K562 (cell line): ENCODE measurements at regions not wholly inside any gene's neighbourhood (a gene's known extent, or its start where the extent isn't known, plus 50 kb on each side); places are given as distances from the start of the nearest gene placed in this dataset.

Experiments
- ATAC-seq: fragments of 200-7000 bp; cut with Tn5 transposase; 3 replicates; pipeline ENCODE4 v1.9.1; 2020; ENCODE audit warnings: moderate library complexity
- BruUV-seq: library from RNA; stranded (reverse); fragments of 400-500 nt; replicated peaks from 2 replicates; lab custom pipeline; 2021; lab: Mats Ljungman, UMichigan
- CTCF ChIA-PET: fragments of 300-600 bp; formaldehyde crosslinking; extraction: SDS; loops from one replicate; lab custom pipeline; 2021; ENCODE audit warnings: low intra/inter-chr PET ratio; lab: Yijun Ruan, JAX
- POLR2A ChIA-PET: fragments of 300-600, 350-650 bp; sonication (Branson Sonifier 250); formaldehyde crosslinking; extraction: SDS; loops from one replicate; lab custom pipeline; 2021; ENCODE audit warnings: antibody characterized with exemption, inconsistent platforms; lab: Yijun Ruan, JAX
- DNase-seq, 4 experiments: peaks; one replicate each; pipeline versions ENCODE4 v3.0.0 to v3.0.0-alpha.2; 2011 to 2018; ENCODE audit warnings: low spot score in 3 of 4, mixed read lengths in 3 of 4; ENCODE audit errors: extremely low read depth in 1 of 4
- FAIRE-seq: peaks from 2 replicates; lab custom pipeline; 2011; peaks lifted over from hg19 to GRCh38; lab: Jason Lieb, UNC
- H2AFZ ChIP-seq: 2 replicates; pipeline ENCODE4 v1.6.0; 2011; ENCODE audit warnings: low read depth, low read length, control low read depth, inconsistent platforms
- H3K27ac ChIP-seq: fragments of 200-600 bp; 3 replicates; pipeline ENCODE4 v1.8.0; 2011; ENCODE audit warnings: low read depth, mild to moderate bottlenecking, control low read depth, inconsistent platforms, low read length, moderate library complexity, mixed read lengths; ENCODE audit errors: extremely low read depth
- H3K27me3 ChIP-seq, 2 experiments: fragments of 300-600 bp in 1 of 2; 2 replicates in 1 of 2; 3 replicates in 1 of 2; pipeline versions ENCODE4 v1.6.0 to v1.8.0; 2011; ENCODE audit warnings: inconsistent platforms in 2 of 2, low read length in 2 of 2, mild to moderate bottlenecking in 1 of 2, mixed read lengths in 1 of 2, moderate library complexity in 1 of 2; ENCODE audit not compliant: control insufficient read depth in 2 of 2, insufficient read depth in 2 of 2
- H3K36me3 ChIP-seq: fragments of 300-600 bp; 3 replicates; pipeline ENCODE4 v1.8.0; 2011; ENCODE audit warnings: mild to moderate bottlenecking, low read length, inconsistent platforms; ENCODE audit not compliant: control insufficient read depth, insufficient read depth
- H3K4me1 ChIP-seq, 2 experiments: fragments of 200-600 bp in 1 of 2; replicated peaks in 1 of 2; 2 replicates in 1 of 2; 3 replicates in 1 of 2; pipeline versions ENCODE4 v1.5.1 to v1.8.0; 2011; ENCODE audit warnings: inconsistent platforms in 2 of 2, low read length in 2 of 2, mild to moderate bottlenecking in 1 of 2, mixed read lengths in 1 of 2, moderate library complexity in 1 of 2; ENCODE audit not compliant: control insufficient read depth in 2 of 2, insufficient read depth in 2 of 2
- H3K4me2 ChIP-seq: 2 replicates; pipeline ENCODE4 v1.6.1; 2011; ENCODE audit warnings: low read length, control low read depth, inconsistent platforms, mixed read lengths; ENCODE audit not compliant: insufficient read depth
- H3K4me3 ChIP-seq: fragments of 200-600 bp; sonication (generic), shearing (Covaris generic); 2 replicates; pipeline ENCODE4 v1.5.1; 2016; ENCODE audit warnings: control low read depth, inconsistent platforms
- H3K79me2 ChIP-seq: fragments of 200-600 bp; 3 replicates; pipeline ENCODE4 v1.8.0; 2011; ENCODE audit warnings: low read length, inconsistent platforms; ENCODE audit not compliant: control insufficient read depth, insufficient read depth
- H3K9ac ChIP-seq, 2 experiments: 2 replicates each; pipeline versions ENCODE4 v1.6.0 to v1.6.1; 2011; ENCODE audit warnings: low read depth in 2 of 2, low read length in 2 of 2, control low read depth in 1 of 2, inconsistent platforms in 1 of 2, mild to moderate bottlenecking in 1 of 2, mixed read lengths in 1 of 2; ENCODE audit not compliant: insufficient read depth in 1 of 2
- H3K9me1 ChIP-seq: one replicate; pipeline ENCODE4 v1.6.0; 2011; ENCODE audit warnings: inconsistent platforms, mild to moderate bottlenecking, low read length, moderate library complexity; ENCODE audit not compliant: control insufficient read depth, insufficient read depth
- H3K9me3 ChIP-seq: replicated peaks from 2 replicates; pipeline ENCODE4 v1.5.1; 2011; ENCODE audit warnings: low read depth, low read length, inconsistent platforms; ENCODE audit not compliant: control insufficient read depth, insufficient read depth
- H4K20me1 ChIP-seq: replicated peaks from 2 replicates; pipeline ENCODE4 v1.6.1; 2011; ENCODE audit warnings: low read length, inconsistent platforms, mixed read lengths; ENCODE audit not compliant: control insufficient read depth, insufficient read depth
- ARID4B ChIP-seq: sonication (generic); formaldehyde crosslinking; IDR thresholded peaks from 2 replicates; pipeline ENCODE4 v1.8.0; 2022; ENCODE audit warnings: mild to moderate bottlenecking, missing genetic modification reagents
- HNRNPK ChIP-seq: fragments of 200-400 bp; formaldehyde crosslinking; IDR thresholded peaks from one replicate; pipeline ENCODE4 v1.6.1; 2018; ENCODE audit warnings: mild to moderate bottlenecking, low read depth, low read length; ENCODE audit not compliant: poor library complexity, severe bottlenecking
- JUND ChIP-seq, 2 experiments: IDR thresholded peaks; 2 replicates in 1 of 2; 3 replicates in 1 of 2; pipeline ENCODE4 v1.6.1; 2011; ENCODE audit warnings: borderline replicate concordance in 2 of 2, low read depth in 2 of 2, low read length in 2 of 2, improper control_type of control experiment in 1 of 2, missing biosample characterization in 1 of 2, missing genetic modification characterization in 1 of 2, missing genetic modification reagents in 1 of 2
- LCOR ChIP-seq: sonication (generic); formaldehyde crosslinking; IDR thresholded peaks from 2 replicates; pipeline ENCODE4 v1.8.0; 2022; ENCODE audit warnings: mild to moderate bottlenecking, missing genetic modification reagents
- MLX ChIP-seq, 2 experiments: fragments of 450-650 bp in 1 of 2; sonication (generic) in 1 of 2; formaldehyde crosslinking; conservative IDR thresholded peaks; 2 replicates each; pipeline versions ENCODE4 v1.4.0 to v1.8.1; 2020 to 2022; ENCODE audit warnings: mild to moderate bottlenecking in 1 of 2, missing genetic modification reagents in 1 of 2
- NCOR1 ChIP-seq: fragments of 450-650 bp; IDR thresholded peaks from 2 replicates; pipeline ENCODE4 v1.6.1; 2016; ENCODE audit warnings: mild to moderate bottlenecking, moderate library complexity
- PHF8 ChIP-seq: fragments of 200-600 bp; sonication (generic); IDR thresholded peaks from 2 replicates; pipeline ENCODE4 v1.6.1; 2012; ENCODE audit warnings: mixed run types, mild to moderate bottlenecking, inconsistent platforms, low read length, moderate library complexity, borderline replicate concordance
- POLR2AphosphoS5 ChIP-seq: IDR thresholded peaks from 2 replicates; pipeline ENCODE4 v1.6.1; 2011; ENCODE audit warnings: mild to moderate bottlenecking, low read depth, low read length, moderate library complexity; ENCODE audit not compliant: control insufficient read depth, insufficient read depth
- TFAP4 ChIP-seq: sonication (generic); formaldehyde crosslinking; IDR thresholded peaks from 2 replicates; pipeline ENCODE4 v1.8.0; 2022; ENCODE audit warnings: missing genetic modification reagents, mild to moderate bottlenecking, moderate library complexity, borderline replicate concordance
- ZBED1 ChIP-seq: IDR thresholded peaks from 2 replicates; pipeline ENCODE4 v1.6.1; 2014
- ZNF124 ChIP-seq: sonication (generic); formaldehyde crosslinking; IDR thresholded peaks from 2 replicates; pipeline ENCODE4 v1.8.1; 2022; ENCODE audit warnings: missing genetic modification reagents
- WGBS: fragments of 100-300 bp; shearing (Covaris generic); methylation state at CpG from one replicate; pipeline ENCODE4 v1.1.6; 2016; ENCODE audit warnings: low coverage, mixed read lengths; ENCODE audit not compliant: insufficient coverage; ENCODE audit errors: missing lambda C conversion rate; 5-methylcytosine and 5-hydroxymethylcytosine counted together
- in situ Hi-C: fragments of 300-500 bp; cut with MboI; formaldehyde crosslinking; loops from 4 replicates; pipeline ENCODE4 v1.15.0; 2018; ENCODE audit warnings: inconsistent platforms, mixed read lengths
- intact Hi-C: fragments of 100-400 bp; cut with micrococcal nuclease; formaldehyde crosslinking; loops from 2 replicates; pipeline ENCODE4 v1.14.2; 2022

GRCh38 chr6:145313041-145313855, 422.1 kb downstream of the EPM2A start (continued):
- TF ChIP-seq LCOR (CRISPR knock-in tag): no peak
- TF ChIP-seq JUND (IDR thresholded peaks at IDR 0.05; ENCODE audit: borderline replicate concordance, low read depth, low read length): no peak
- no peak for TF ChIP-seq JUND (tag; IDR thresholded peaks at IDR 0.05; ENCODE audit: borderline replicate concordance, low read depth, low read length)
- TF ChIP-seq, all 486 proteins: peak for 0

- ChIA-PET CTCF (no interaction called here), POLR2A (no interaction called here)
- intact Hi-C loops (no loop called here), in situ Hi-C loops (no loop called here)
- DNase-seq: no peak
- Histone ChIP-seq H3K4me1 (no peaks in the 10 kb centered on the region), H3K9me1 (no peaks in the 10 kb centered on the region), H3K9me3 (peaks cover 2% of the 10 kb centered on the region; the same call in 1 of the 2 replicates), H3K4me3 (no peak overlapping the region), H4K20me1 (no peaks in the 10 kb centered on the region), H3K27me3 (no peaks in the 10 kb centered on the region), H2AFZ (no peak overlapping the region), H3K79me2 (no peaks in the 10 kb centered on the region), H3K36me3 (no peaks in the 10 kb centered on the region), H3K27ac (no peak overlapping the region), H3K4me2 (no peak overlapping the region), H3K9ac (no peak overlapping the region)
- FAIRE-seq: no peak
- BruUV-seq: no TSS peak
- WGBS: 0% methylated on average over 3 of the region's 3 CpGs
- ATAC-seq: no peak
- no peak for TF ChIP-seq PHF8
- TF ChIP-seq POLR2AphosphoS5: no peak
- TF ChIP-seq TFAP4 (CRISPR knock-in tag): no peak
- no peak for TF ChIP-seq ZNF124 (CRISPR knock-in tag)
- no peak for TF ChIP-seq HNRNPK
- TF ChIP-seq NCOR1: no peak
- TF ChIP-seq MLX (CRISPR knock-in tag; conservative IDR thresholded peaks at IDR 0.05): no peak
- TF ChIP-seq ZBED1: no peak
- no peak for TF ChIP-seq ARID4B (CRISPR knock-in tag)
Observed at GRCh38 chr6:145315982-145316600, 419.2 kb downstream of the EPM2A start.
